ENCODE measurements at regions not wholly inside any gene's neighbourhood (a gene's known extent, or its start where the extent isn't known, plus 50 kb on each side); places are given as distances from the start of the nearest gene placed in this dataset.

DNA sequence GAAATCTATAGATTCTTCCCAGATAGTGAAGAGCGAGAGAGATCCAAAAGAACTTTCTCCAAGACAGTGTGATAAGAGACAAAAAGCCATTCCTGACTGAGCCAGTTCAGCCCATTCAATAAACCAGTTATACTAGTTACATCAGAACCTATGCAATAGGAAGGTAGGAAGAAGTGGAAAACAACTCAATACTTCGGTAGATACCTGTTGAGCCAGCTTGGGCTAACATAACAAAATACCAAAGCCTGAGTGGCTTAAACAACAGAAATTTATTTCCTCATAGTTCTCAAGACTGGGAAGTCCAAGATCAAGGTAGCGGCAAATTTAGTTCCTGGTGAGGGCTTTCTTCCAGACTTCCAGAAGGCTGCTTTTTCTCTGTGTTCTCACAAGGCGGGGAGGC is 214.5 kb upstream of the GRAMD2B start:
- no peak for TF ChIP-seq POLR2A (IDR thresholded peaks at IDR 0.05)
- TF ChIP-seq, protein P1, sequence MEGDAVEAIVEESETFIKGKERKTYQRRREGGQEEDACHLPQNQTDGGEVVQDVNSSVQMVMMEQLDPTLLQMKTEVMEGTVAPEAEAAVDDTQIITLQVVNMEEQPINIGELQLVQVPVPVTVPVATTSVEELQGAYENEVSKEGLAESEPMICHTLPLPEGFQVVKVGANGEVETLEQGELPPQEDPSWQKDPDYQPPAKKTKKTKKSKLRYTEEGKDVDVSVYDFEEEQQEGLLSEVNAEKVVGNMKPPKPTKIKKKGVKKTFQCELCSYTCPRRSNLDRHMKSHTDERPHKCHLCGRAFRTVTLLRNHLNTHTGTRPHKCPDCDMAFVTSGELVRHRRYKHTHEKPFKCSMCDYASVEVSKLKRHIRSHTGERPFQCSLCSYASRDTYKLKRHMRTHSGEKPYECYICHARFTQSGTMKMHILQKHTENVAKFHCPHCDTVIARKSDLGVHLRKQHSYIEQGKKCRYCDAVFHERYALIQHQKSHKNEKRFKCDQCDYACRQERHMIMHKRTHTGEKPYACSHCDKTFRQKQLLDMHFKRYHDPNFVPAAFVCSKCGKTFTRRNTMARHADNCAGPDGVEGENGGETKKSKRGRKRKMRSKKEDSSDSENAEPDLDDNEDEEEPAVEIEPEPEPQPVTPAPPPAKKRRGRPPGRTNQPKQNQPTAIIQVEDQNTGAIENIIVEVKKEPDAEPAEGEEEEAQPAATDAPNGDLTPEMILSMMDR (IDR thresholded peaks at IDR 0.05): no peak

Data from suprapubic skin (tissue), 3 donors.